GM12865 (cell line): ENCODE measurements at regions not wholly inside any gene's neighbourhood (a gene's known extent, or its start where the extent isn't known, plus 50 kb on each side); places are given as distances from the start of the nearest gene placed in this dataset.

ENCODE experiments used
- DNase-seq: peaks from one replicate; pipeline ENCODE4 v3.0.0; 2010; ENCODE audit warnings: low read depth
- H3K4me3 ChIP-seq: 2 replicates; pipeline ENCODE4 v1.5.1; 2011; ENCODE audit warnings: mild to moderate bottlenecking, low read depth, low read length, control low read depth
- TF ChIP-seq, protein P1 (sequence below): IDR thresholded peaks from 2 replicates; pipeline ENCODE4 v1.5.1; 2011; ENCODE audit warnings: low read length, control low read depth, low read depth, inconsistent platforms; ENCODE audit not compliant: insufficient read depth; ENCODE audit errors: missing control alignments

DNA sequence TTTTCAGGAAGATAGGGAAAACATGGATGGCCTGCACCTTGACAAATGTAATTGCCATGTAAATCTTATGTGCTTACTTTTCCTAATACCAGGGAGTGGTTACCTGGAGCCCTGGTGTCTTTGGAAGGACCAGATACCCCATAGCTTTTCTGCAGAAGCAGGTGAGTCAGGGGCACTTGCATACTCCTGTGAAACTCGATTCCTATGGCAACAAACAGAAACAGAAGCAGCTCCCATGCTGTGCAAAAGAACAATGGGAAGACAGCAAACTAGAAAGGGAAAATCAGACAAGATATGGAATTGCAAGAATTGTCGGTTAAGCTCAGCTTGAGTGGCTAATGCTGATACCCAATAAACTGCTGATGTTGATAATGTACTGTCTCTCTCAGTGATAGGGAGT is 117.4 kb upstream of the AFF2 start:
- TF ChIP-seq, protein P1, sequence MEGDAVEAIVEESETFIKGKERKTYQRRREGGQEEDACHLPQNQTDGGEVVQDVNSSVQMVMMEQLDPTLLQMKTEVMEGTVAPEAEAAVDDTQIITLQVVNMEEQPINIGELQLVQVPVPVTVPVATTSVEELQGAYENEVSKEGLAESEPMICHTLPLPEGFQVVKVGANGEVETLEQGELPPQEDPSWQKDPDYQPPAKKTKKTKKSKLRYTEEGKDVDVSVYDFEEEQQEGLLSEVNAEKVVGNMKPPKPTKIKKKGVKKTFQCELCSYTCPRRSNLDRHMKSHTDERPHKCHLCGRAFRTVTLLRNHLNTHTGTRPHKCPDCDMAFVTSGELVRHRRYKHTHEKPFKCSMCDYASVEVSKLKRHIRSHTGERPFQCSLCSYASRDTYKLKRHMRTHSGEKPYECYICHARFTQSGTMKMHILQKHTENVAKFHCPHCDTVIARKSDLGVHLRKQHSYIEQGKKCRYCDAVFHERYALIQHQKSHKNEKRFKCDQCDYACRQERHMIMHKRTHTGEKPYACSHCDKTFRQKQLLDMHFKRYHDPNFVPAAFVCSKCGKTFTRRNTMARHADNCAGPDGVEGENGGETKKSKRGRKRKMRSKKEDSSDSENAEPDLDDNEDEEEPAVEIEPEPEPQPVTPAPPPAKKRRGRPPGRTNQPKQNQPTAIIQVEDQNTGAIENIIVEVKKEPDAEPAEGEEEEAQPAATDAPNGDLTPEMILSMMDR, result no peak
- no peak for DNase-seq
- H3K4me3 ChIP-seq, result no peak overlapping the region

DNA sequence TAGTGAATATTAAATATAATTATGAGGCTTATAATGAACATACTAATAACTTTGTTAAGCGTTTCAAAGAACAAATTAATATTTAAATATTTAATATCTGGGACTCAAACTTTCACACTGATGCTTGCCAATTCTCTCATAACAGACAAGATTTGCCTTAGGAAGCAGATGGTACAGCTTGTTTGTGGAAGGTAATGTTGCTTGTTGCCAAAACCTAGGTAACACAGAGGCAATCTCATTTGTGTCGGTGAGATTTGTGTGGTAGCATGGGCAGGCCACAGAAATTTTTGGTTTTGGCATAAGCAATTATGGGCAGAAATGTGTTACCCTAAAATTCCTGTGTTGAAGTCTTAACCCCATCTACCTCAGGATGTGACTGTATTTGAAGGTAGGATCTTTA is 114.9 kb upstream of the AFF2 start:
- no peak for DNase-seq
- TF ChIP-seq, protein P1, result no peak
- no peak overlapping the region for H3K4me3 ChIP-seq

DNA sequence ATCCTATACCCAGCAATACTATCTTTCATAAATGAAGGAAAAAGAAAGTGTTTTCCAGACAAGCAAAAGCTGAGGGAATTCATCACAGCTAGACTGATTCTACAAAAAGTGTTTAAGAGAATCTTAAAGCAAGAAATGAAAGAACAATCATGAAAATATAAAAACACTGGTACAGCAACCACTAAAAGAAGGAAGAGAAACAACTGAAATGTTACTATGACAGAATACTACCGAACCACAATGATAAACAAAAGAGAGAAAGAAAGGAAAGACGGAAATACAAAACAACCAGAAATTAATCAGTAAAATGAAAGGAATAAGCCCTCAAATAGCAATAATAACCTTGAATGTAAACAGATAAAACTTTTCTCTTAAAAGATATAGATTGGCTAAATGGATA is 110.8 kb upstream of the AFF2 start:
- no peak for DNase-seq
- TF ChIP-seq, protein P1, result no peak
- no peak overlapping the region for H3K4me3 ChIP-seq

DNA sequence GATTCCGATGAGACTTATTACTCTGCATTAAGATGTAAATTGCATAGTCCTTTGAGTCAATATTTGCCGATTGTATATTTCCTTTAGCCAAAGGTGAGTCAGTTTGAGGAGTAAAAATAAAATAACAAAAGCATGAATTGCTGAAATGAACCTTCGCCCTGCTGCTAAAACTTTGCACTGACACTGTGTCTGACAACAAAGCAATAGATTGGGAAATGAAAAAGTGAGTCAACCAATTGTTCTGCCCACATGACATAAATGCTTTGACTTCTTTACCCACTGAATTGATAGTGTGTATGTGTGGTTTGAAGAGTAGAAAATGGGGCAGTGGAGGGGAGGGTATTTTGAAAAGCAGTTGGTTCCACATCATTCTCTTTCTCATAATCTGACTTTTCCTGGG is 88.4 kb upstream of the AFF2 start:
- DNase-seq, result no peak
- no peak overlapping the region for H3K4me3 ChIP-seq
- TF ChIP-seq, protein P1, result no peak

DNA sequence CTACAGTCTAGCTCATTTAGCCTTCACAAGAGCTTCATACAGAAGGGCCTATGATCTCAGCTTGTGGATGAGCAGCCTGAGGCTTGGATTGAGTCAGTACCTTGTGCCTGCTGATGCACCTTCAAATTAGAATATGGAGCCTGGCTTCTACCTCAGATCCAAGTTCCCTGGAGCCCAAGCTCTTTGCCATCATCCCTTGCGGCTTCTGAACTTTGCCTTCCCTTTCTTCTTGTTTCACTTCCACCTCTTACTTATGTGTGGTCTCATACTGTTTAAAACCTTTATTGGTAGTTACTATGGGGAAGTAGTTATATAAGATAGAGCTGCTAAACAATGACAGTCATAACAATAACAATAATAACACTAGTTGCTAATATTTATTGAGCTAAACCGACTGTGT is 84.3 kb upstream of the AFF2 start:
- TF ChIP-seq, protein P1, result no peak
- no peak for DNase-seq
- no peak overlapping the region for H3K4me3 ChIP-seq

DNA sequence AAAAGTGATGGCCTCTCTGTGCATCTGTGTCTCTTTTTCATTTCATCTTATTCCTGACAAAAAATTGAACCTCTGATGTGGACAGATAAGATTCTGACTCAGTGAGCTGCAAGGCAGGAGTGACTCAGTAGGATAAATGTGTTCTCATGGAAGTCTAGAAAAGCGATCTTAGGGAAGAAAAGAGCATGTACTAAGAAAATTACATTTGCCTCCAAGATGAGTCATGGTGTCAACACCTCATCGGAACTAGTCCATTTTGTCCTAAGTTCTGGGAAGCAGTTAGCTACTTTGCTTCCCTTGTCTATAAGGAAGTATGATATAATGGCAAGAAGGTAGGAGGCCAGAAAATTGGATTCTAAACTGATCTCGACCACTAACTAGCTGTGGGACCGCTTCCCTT is 83.5 kb upstream of the AFF2 start:
- no peak for DNase-seq
- TF ChIP-seq, protein P1, result no peak
- no peak overlapping the region for H3K4me3 ChIP-seq

DNA sequence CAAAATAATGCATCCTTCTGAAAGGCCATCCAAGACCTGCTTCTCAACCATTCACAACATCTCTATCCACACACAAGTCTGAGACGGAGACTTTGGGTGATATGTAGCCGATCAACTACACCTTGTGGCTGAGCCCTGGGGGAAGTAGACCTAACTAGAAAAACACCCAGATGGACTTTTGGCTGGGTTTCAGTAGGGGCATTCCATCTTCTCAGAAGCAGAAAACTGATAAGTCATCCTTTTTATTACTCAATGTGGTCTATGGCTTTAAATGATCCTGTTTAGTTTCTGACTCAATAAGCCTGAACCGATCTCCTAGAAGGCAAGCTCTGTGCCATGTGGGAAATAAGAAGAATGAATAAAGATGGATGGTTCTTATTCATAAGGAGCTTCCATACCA is 82.5 kb upstream of the AFF2 start:
- DNase-seq, result peak; percentile 2
- H3K4me3 ChIP-seq, result no peak overlapping the region

More for the DNA sequence above, 82.5 kb upstream of the AFF2 start:
- TF ChIP-seq, protein P1, result no peak
